ENCODE measurements at regions not wholly inside any gene's neighbourhood (a gene's known extent, or its start where the extent isn't known, plus 50 kb on each side); places are given as distances from the start of the nearest gene placed in this dataset.
A peak's percentile ranks its signal among the peaks of the same experiment; 100 is the strongest.

GRCh38 chr1:83545066-83545862, 453.7 kb downstream of the TTLL7 start:
- Mint-ChIP-seq H3K9me3 (ENCODE audit: unreplicated experiment) (no peaks in the 10 kb centered on the region), H3K36me3 (ENCODE audit: unreplicated experiment) (no peaks in the 10 kb centered on the region), H3K4me3 (ENCODE audit: unreplicated experiment) (no peak overlapping the region), H3K27me3 (ENCODE audit: unreplicated experiment) (no peaks in the 10 kb centered on the region), H3K27ac (ENCODE audit: unreplicated experiment) (no peak overlapping the region), H3K4me1 (ENCODE audit: unreplicated experiment) (peaks cover 10% of the 10 kb centered on the region)
- TF ChIP-seq CTCF (IDR thresholded peaks at IDR 0.05): no peak
- DNase-seq (ENCODE audit: extremely low spot score, unreplicated experiment): no peak

- DNase-seq (ENCODE audit: extremely low spot score, unreplicated experiment): no peak
- TF ChIP-seq CTCF (IDR thresholded peaks at IDR 0.05): no peak
- Mint-ChIP-seq H3K27ac (ENCODE audit: unreplicated experiment) (no peak overlapping the region), H3K9me3 (ENCODE audit: unreplicated experiment) (no peaks in the 10 kb centered on the region), H3K36me3 (ENCODE audit: unreplicated experiment) (no peaks in the 10 kb centered on the region), H3K4me1 (ENCODE audit: unreplicated experiment) (peaks cover 10% of the 10 kb centered on the region), H3K4me3 (ENCODE audit: unreplicated experiment) (no peak overlapping the region), H3K27me3 (ENCODE audit: unreplicated experiment) (no peaks in the 10 kb centered on the region)
Measured at GRCh38 chr1:83543222-83543973, 455.5 kb downstream of the TTLL7 start.

- H3K9me3 Mint-ChIP-seq (ENCODE audit: unreplicated experiment): peaks cover 8% of the 10 kb centered on the region
- DNase-seq (ENCODE audit: extremely low spot score, unreplicated experiment): no peak
- H3K27me3 Mint-ChIP-seq (ENCODE audit: unreplicated experiment): no peaks in the 10 kb centered on the region
- no peaks in the 10 kb centered on the region for H3K36me3 Mint-ChIP-seq (ENCODE audit: unreplicated experiment)
- no peak overlapping the region for H3K4me3 Mint-ChIP-seq (ENCODE audit: unreplicated experiment)
- TF ChIP-seq CTCF (IDR thresholded peaks at IDR 0.05): no peak
- H3K27ac Mint-ChIP-seq (ENCODE audit: unreplicated experiment): peak overlapping the region; percentile 16
- peaks cover 24% of the 10 kb centered on the region for H3K4me1 Mint-ChIP-seq (ENCODE audit: unreplicated experiment)
Measured at GRCh38 chr1:83531521-83532309, 467.2 kb downstream of the TTLL7 start.

- TF ChIP-seq CTCF (IDR thresholded peaks at IDR 0.05): no peak
- Mint-ChIP-seq H3K4me3 (ENCODE audit: unreplicated experiment) (no peak overlapping the region), H3K4me1 (ENCODE audit: unreplicated experiment) (peaks cover 24% of the 10 kb centered on the region), H3K36me3 (ENCODE audit: unreplicated experiment) (no peaks in the 10 kb centered on the region), H3K27ac (ENCODE audit: unreplicated experiment) (no peak overlapping the region), H3K27me3 (ENCODE audit: unreplicated experiment) (no peaks in the 10 kb centered on the region), H3K9me3 (ENCODE audit: unreplicated experiment) (peaks cover 8% of the 10 kb centered on the region)
- DNase-seq (ENCODE audit: extremely low spot score, unreplicated experiment): no peak
Measured at GRCh38 chr1:83530506-83530905, 468.4 kb downstream of the TTLL7 start.

Data from osteocyte (in vitro differentiated cells).